HFFc6 (cell line): ENCODE measurements at regions not wholly inside any gene's neighbourhood (a gene's known extent, or its start where the extent isn't known, plus 50 kb on each side); places are given as distances from the start of the nearest gene placed in this dataset.

Experiments used
- DNase-seq: peaks from one replicate; pipeline ENCODE4 v3.0.0-alpha.2; 2018
- H3K27ac Mint-ChIP-seq: 2 replicates; pipeline ENCODE4 v1.8.0; 2020; ENCODE audit warnings: mild to moderate bottlenecking, mixed read lengths
- H3K27me3 Mint-ChIP-seq: 2 replicates; pipeline ENCODE4 v1.8.0; 2021; ENCODE audit warnings: mild to moderate bottlenecking, moderate library complexity, mixed read lengths; ENCODE audit not compliant: insufficient read depth
- H3K36me3 Mint-ChIP-seq: 2 replicates; pipeline ENCODE4 v1.8.0; 2021; ENCODE audit warnings: low read depth, mixed read lengths
- H3K4me1 Mint-ChIP-seq: 2 replicates; pipeline ENCODE4 v1.8.0; 2020; ENCODE audit warnings: low read depth, mixed read lengths
- H3K4me3 Mint-ChIP-seq: 2 replicates; pipeline ENCODE4 v1.8.0; 2020; ENCODE audit warnings: mild to moderate bottlenecking, moderate library complexity, mixed read lengths
- H3K9me3 Mint-ChIP-seq: 2 replicates; pipeline ENCODE4 v1.8.0; 2020; ENCODE audit warnings: mild to moderate bottlenecking, mixed read lengths
- CTCF ChIP-seq: fragments of 200-600 bp; sonication (generic); IDR thresholded peaks from 2 replicates; pipeline ENCODE4 v1.5.0; 2021; ENCODE audit warnings: antibody characterized with exemption, mild to moderate bottlenecking

- DNase-seq: no peak
- Mint-ChIP-seq H3K27me3 (no peaks in the 10 kb centered on the region), H3K4me3 (no peak overlapping the region), H3K36me3 (peaks cover 10% of the 10 kb centered on the region), H3K4me1 (no peaks in the 10 kb centered on the region), H3K9me3 (peaks cover 48% of the 10 kb centered on the region), H3K27ac (no peak overlapping the region)
- no peak for TF ChIP-seq CTCF
These were observed 268.6 kb downstream of the ERMARD start for GRCh38 chr6:170019818-170020583.

GRCh38 chr6:170018936-170019817 lies 267.8 kb downstream of the ERMARD start:
- H3K9me3 Mint-ChIP-seq: peaks cover 42% of the 10 kb centered on the region
- no peaks in the 10 kb centered on the region for H3K4me1 Mint-ChIP-seq
- H3K27me3 Mint-ChIP-seq: no peaks in the 10 kb centered on the region
- TF ChIP-seq CTCF: no peak
- no peak overlapping the region for H3K27ac Mint-ChIP-seq
- H3K4me3 Mint-ChIP-seq: no peak overlapping the region
- H3K36me3 Mint-ChIP-seq: peaks cover 4% of the 10 kb centered on the region; the same call in 1 of the 2 replicates
- no peak for DNase-seq

GRCh38 chr6:170018422-170018935 lies 267.1 kb downstream of the ERMARD start:
- no peaks in the 10 kb centered on the region for H3K4me1 Mint-ChIP-seq
- H3K9me3 Mint-ChIP-seq: peaks cover 42% of the 10 kb centered on the region
- DNase-seq: no peak
- no peak for TF ChIP-seq CTCF
- H3K27me3 Mint-ChIP-seq: no peaks in the 10 kb centered on the region
- H3K4me3 Mint-ChIP-seq: no peak overlapping the region
- peaks cover 4% of the 10 kb centered on the region; the same call in 1 of the 2 replicates for H3K36me3 Mint-ChIP-seq
- no peak overlapping the region for H3K27ac Mint-ChIP-seq

GRCh38 chr6:170017603-170018320 lies 266.3 kb downstream of the ERMARD start:
- no peak for TF ChIP-seq CTCF
- H3K27ac Mint-ChIP-seq: no peak overlapping the region
- H3K36me3 Mint-ChIP-seq: peaks cover 4% of the 10 kb centered on the region; the same call in 1 of the 2 replicates
- H3K4me3 Mint-ChIP-seq: no peak overlapping the region
- H3K9me3 Mint-ChIP-seq: peaks cover 42% of the 10 kb centered on the region
- no peaks in the 10 kb centered on the region for H3K4me1 Mint-ChIP-seq
- DNase-seq: no peak
- H3K27me3 Mint-ChIP-seq: no peaks in the 10 kb centered on the region

- Mint-ChIP-seq H3K36me3 (peaks cover 12% of the 10 kb centered on the region), H3K27ac (no peak overlapping the region), H3K9me3 (peaks cover 34% of the 10 kb centered on the region), H3K4me1 (no peaks in the 10 kb centered on the region), H3K4me3 (no peak overlapping the region), H3K27me3 (no peaks in the 10 kb centered on the region; the same call in 1 of the 2 replicates)
- TF ChIP-seq CTCF: no peak
- DNase-seq: no peak
These were observed 262.4 kb downstream of the ERMARD start for GRCh38 chr6:170013815-170014214.
